Keratinocyte (primary cell): ENCODE measurements at regions not wholly inside any gene's neighbourhood (a gene's known extent, or its start where the extent isn't known, plus 50 kb on each side); places are given as distances from the start of the nearest gene placed in this dataset.

ENCODE experiments used
- DNase-seq: peaks from one replicate; pipeline ENCODE4 v3.0.0-alpha.2; 2011; ENCODE audit warnings: low read depth, missing footprints, low spot score
- FAIRE-seq: peaks from 2 replicates; lab custom pipeline; 2011; peaks lifted over from hg19 to GRCh38; lab: Jason Lieb, UNC
- H2AFZ ChIP-seq: 2 replicates; pipeline ENCODE4 v1.6.0; 2012; ENCODE audit warnings: low read length, control low read depth, inconsistent platforms; ENCODE audit not compliant: control insufficient read depth
- H3K27ac ChIP-seq: 2 replicates; pipeline ENCODE4 v1.5.1; 2011; ENCODE audit warnings: low read length; ENCODE audit not compliant: control insufficient read depth, insufficient read depth
- H3K27me3 ChIP-seq: 3 replicates; pipeline ENCODE4 v1.6.0; 2011; ENCODE audit warnings: low read length; ENCODE audit not compliant: control insufficient read depth, insufficient read depth; ENCODE audit errors: extremely low read depth
- H3K36me3 ChIP-seq, 2 experiments: 2 replicates in 1 of 2; 3 replicates in 1 of 2; pipeline ENCODE4 v1.5.1; 2011; ENCODE audit warnings: low read length in 2 of 2, mild to moderate bottlenecking in 1 of 2; ENCODE audit not compliant: control insufficient read depth in 2 of 2, insufficient read depth in 2 of 2; ENCODE audit errors: extremely low read depth in 1 of 2
- H3K4me1 ChIP-seq: 3 replicates; pipeline ENCODE4 v1.5.1; 2011; ENCODE audit warnings: low read length; ENCODE audit not compliant: control insufficient read depth, insufficient read depth; ENCODE audit errors: extremely low read depth
- H3K4me2 ChIP-seq: 3 replicates; pipeline ENCODE4 v1.6.0; 2011; ENCODE audit warnings: low read depth, low read length; ENCODE audit not compliant: control insufficient read depth, insufficient read depth; ENCODE audit errors: extremely low read depth
- H3K4me3 ChIP-seq, 3 experiments: fragments of 200-600 bp in 1 of 3; sonication (generic) in 1 of 3; 2 replicates in 2 of 3; 3 replicates in 1 of 3; pipeline ENCODE4 v1.5.1; 2011 to 2016; ENCODE audit warnings: low read length in 3 of 3, mild to moderate bottlenecking in 3 of 3, control low read depth in 2 of 3, inconsistent platforms in 1 of 3, low read depth in 1 of 3, mixed read lengths in 1 of 3, mixed run types in 1 of 3, moderate library complexity in 1 of 3; ENCODE audit not compliant: control insufficient read depth in 2 of 3, insufficient read depth in 2 of 3; ENCODE audit errors: extremely low read depth in 1 of 3
- H3K79me2 ChIP-seq: 2 replicates; pipeline ENCODE4 v1.6.0; 2012; ENCODE audit warnings: low read length; ENCODE audit not compliant: control insufficient read depth, insufficient read depth
- H3K9ac ChIP-seq: 3 replicates; pipeline ENCODE4 v1.6.0; 2011; ENCODE audit warnings: low read length; ENCODE audit not compliant: control insufficient read depth, insufficient read depth; ENCODE audit errors: extremely low read depth
- H3K9me1 ChIP-seq: 3 replicates; pipeline ENCODE4 v1.6.0; 2011; ENCODE audit warnings: low read length; ENCODE audit not compliant: control insufficient read depth, insufficient read depth; ENCODE audit errors: extremely low read depth
- H3K9me3 ChIP-seq: 2 replicates; pipeline ENCODE4 v1.5.1; 2012; ENCODE audit warnings: low read depth, low read length; ENCODE audit not compliant: control insufficient read depth
- H4K20me1 ChIP-seq: 3 replicates; pipeline ENCODE4 v1.6.0; 2011; ENCODE audit warnings: low read length; ENCODE audit not compliant: control insufficient read depth, insufficient read depth; ENCODE audit errors: extremely low read depth
- EZH2 ChIP-seq: IDR thresholded peaks from one replicate; pipeline ENCODE4 v1.6.1; 2012; ENCODE audit warnings: inconsistent platforms, mild to moderate bottlenecking, low read length, moderate library complexity
- dilution Hi-C: fragments of 300-500 bp; cut with MboI; formaldehyde crosslinking; loops from one replicate; pipeline ENCODE4 v1.7.0; 2020; ENCODE audit warnings: low sequenced_read_pairs; ENCODE audit not compliant: extremely low pct_ligation_motif_present
- TF ChIP-seq, protein P1 (sequence below), 3 experiments: IDR thresholded peaks in 1 of 3; conservative IDR thresholded peaks in 1 of 3; optimal IDR thresholded peaks in 1 of 3; 2 replicates in 2 of 3; 3 replicates in 1 of 3; pipeline versions ENCODE3 to v1.5.1; 2011; ENCODE audit warnings: low read length in 3 of 3, mild to moderate bottlenecking in 3 of 3, moderate library complexity in 2 of 3, control low read depth in 1 of 3, inconsistent platforms in 1 of 3; ENCODE audit not compliant: insufficient read depth in 2 of 3; ENCODE audit errors: extremely low read depth in 1 of 3

DNA sequence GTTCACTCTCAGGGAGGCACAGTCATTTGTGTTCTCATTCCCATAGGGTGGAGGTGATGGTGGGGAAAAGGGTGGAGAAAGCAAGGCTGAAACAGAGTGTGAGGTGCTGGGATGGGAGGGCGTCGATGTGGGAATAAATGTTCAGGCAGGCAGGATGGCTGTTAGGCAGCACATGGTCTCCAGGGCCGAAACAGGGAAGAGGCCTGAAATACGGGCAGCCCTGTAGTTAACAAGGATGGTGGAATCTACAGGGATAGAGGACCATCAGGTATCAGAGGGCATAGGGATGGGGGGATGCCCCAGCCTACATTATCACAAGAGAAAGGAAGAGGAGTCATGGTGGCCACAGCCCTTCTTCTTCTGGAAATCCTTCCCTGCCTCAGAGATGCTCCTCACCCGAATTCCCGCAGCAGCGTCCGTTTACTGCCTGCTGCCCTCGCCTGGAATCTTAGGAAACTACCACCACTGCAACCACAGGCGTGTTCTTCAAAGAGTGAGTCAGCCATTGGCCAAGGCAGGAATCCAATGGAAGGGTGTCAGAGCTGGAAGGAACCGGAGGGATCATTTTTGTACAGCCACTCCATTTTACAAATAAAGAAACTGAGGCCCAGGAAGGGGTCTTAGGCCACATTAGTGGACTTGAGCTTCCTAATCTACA is 49.7 kb upstream of the POMGNT2 start:
- Histone ChIP-seq H3K4me3 (no peak overlapping the region), H4K20me1 (no peaks in the 10 kb centered on the region), H3K36me3 (no peaks in the 10 kb centered on the region), H3K4me2 (no peak overlapping the region), H3K9me1 (no peaks in the 10 kb centered on the region), H3K27ac (no peak overlapping the region), H2AFZ (no peak overlapping the region), H3K79me2 (no peaks in the 10 kb centered on the region), H3K9ac (no peak overlapping the region), H3K27me3 (peaks cover 37% of the 10 kb centered on the region), H3K9me3 (no peaks in the 10 kb centered on the region), H3K4me1 (peaks cover 3% of the 10 kb centered on the region)
- DNase-seq (peak; percentile 26), FAIRE-seq (peak; percentile 89)
- dilution Hi-C loops, result no loop called here
- TF ChIP-seq EZH2, result no peak
- TF ChIP-seq, protein P1, sequence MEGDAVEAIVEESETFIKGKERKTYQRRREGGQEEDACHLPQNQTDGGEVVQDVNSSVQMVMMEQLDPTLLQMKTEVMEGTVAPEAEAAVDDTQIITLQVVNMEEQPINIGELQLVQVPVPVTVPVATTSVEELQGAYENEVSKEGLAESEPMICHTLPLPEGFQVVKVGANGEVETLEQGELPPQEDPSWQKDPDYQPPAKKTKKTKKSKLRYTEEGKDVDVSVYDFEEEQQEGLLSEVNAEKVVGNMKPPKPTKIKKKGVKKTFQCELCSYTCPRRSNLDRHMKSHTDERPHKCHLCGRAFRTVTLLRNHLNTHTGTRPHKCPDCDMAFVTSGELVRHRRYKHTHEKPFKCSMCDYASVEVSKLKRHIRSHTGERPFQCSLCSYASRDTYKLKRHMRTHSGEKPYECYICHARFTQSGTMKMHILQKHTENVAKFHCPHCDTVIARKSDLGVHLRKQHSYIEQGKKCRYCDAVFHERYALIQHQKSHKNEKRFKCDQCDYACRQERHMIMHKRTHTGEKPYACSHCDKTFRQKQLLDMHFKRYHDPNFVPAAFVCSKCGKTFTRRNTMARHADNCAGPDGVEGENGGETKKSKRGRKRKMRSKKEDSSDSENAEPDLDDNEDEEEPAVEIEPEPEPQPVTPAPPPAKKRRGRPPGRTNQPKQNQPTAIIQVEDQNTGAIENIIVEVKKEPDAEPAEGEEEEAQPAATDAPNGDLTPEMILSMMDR (optimal IDR thresholded peaks at IDR 0.05 in 1 of 3, IDR thresholded peaks at IDR 0.05 in 1 of 3, conservative IDR thresholded peaks at IDR 0.05 in 1 of 3; ENCODE audit: extremely low read depth in 1 of 3, insufficient read depth in 2 of 3, low read length in 3 of 3), result peak; percentile 79 to 89 (median 81)
